ENCODE measurements at regions not wholly inside any gene's neighbourhood (a gene's known extent, or its start where the extent isn't known, plus 50 kb on each side); places are given as distances from the start of the nearest gene placed in this dataset.

GRCh38 chr16:35196313-35196712, 1736.9 kb downstream of the TP53TG3F start:
- TF ChIP-seq CTCF (IDR thresholded peaks at IDR 0.05) (no peak), POLR2A (IDR thresholded peaks at IDR 0.05) (no peak)

All from adrenal gland (tissue), 5 donors.